Ovary (tissue), 7 donors: ENCODE measurements at regions not wholly inside any gene's neighbourhood (a gene's known extent, or its start where the extent isn't known, plus 50 kb on each side); places are given as distances from the start of the nearest gene placed in this dataset.

Source experiments
- DNase-seq, 5 donors: peaks; one replicate each; pipeline ENCODE4 v3.0.0-alpha.2; 2019 to 2020
- H3K27ac ChIP-seq, 2 donors: fragments of 200-600 bp; one replicate each; pipeline versions ENCODE4 v1.5.1 to v1.8.0; 2019 to 2022
- H3K27me3 ChIP-seq: fragments of 200-600 bp; one replicate; pipeline ENCODE4 v1.8.0; 2022
- H3K36me3 ChIP-seq: fragments of 200-600 bp; sonication (generic); one replicate; pipeline ENCODE4 v1.5.1; 2019
- H3K4me1 ChIP-seq: one replicate; pipeline ENCODE4 v1.8.1; 2013; ENCODE audit warnings: mild to moderate bottlenecking, moderate library complexity; ENCODE audit not compliant: insufficient read depth
- H3K4me3 ChIP-seq: fragments of 200-600 bp; sonication (generic); one replicate; pipeline ENCODE4 v1.5.1; 2017
- H3K9me3 ChIP-seq, 2 donors: fragments of 200-600 bp in 1 of 2; sonication (generic) in 1 of 2; one replicate each; pipeline versions ENCODE4 v1.5.1 to v1.8.1; 2013 to 2019; ENCODE audit warnings: mild to moderate bottlenecking in 1 of 2, moderate library complexity in 1 of 2
- CTCF ChIP-seq, 3 donors: fragments of 450-650 bp in 2 of 3; fragments of 200-600 bp in 1 of 3; IDR thresholded peaks; one replicate each; pipeline versions ENCODE4 v1.5.1 to v1.8.0; 2016 to 2022; ENCODE audit warnings: antibody characterized with exemption in 3 of 3, mild to moderate bottlenecking in 1 of 3
- EP300 ChIP-seq: sonication (generic); formaldehyde crosslinking; IDR thresholded peaks from one replicate; pipeline ENCODE4 v1.6.1; 2017; ENCODE audit warnings: antibody characterized with exemption
- POLR2A ChIP-seq: fragments of 450-650 bp; IDR thresholded peaks from one replicate; pipeline ENCODE4 v1.6.1; 2017; ENCODE audit warnings: antibody characterized with exemption, mild to moderate bottlenecking, moderate library complexity
- WGBS, 3 donors: extraction: QIAGEN DNeasy Blood & Tissue Kit in 1 of 3; methylation state at CpG; one replicate each; pipeline versions ENCODE4 v1.1.5 to v1.1.7; 2013 to 2017; 5-methylcytosine and 5-hydroxymethylcytosine counted together
- intact Hi-C, 4 donors: fragments of 100-400 bp; cut with DNase I; formaldehyde crosslinking; loops; one replicate each; pipeline versions ENCODE4 v1.11.0 to v1.15.1; 2022 to 2023
- donor health status: DM: no; HTN: no; CAD: no; lungs with moderate emphysema.
- donor health status: DM: no; HTN: no; CAD: no.
- donor health status: Bipolar disorder and iron deficiency.
- donor health status: DM: no; HTN: no; CAD: no.
- donor health status: DM: yes; HTN: yes; CAD: no.

DNA sequence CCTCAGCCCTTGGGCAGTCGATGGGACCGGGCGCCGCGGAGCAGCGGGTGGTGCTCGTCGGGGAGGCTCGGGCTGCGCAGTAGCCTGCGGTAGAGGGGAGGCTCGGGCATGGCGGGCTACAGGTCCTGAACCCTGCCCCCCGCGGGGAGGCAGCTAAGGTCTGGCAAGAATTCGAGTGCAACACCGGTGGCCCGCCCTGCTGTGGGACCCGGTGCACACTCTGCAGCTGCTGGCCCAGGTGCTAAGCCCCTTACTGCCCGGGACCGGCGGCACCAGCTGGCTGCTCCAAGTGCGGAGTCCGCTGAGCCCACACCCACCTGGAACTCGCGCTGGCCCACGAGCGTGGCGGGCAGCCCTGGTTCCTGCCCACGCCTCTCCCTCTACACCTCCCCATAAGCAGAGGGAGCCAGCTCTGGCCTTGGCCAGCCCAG, 377.7 kb upstream of the RBMS3 start:
- intact Hi-C loops, result no loop called here
- Histone ChIP-seq H3K9me3 (no peaks in the 10 kb centered on the region), H3K27ac (no peak overlapping the region), H3K36me3 (no peaks in the 10 kb centered on the region), H3K27me3 (no peaks in the 10 kb centered on the region), H3K4me3 (no peak overlapping the region), H3K4me1 (no peaks in the 10 kb centered on the region)
- 93 to 98% (median 94%) methylated on average over 23 to 30 of the region's 30 CpGs for WGBS, 3 donors
- DNase-seq, result no peak
- no peak for TF ChIP-seq POLR2A
- no peak for TF ChIP-seq CTCF (IDR thresholded peaks at IDR 0.05)
- TF ChIP-seq EP300, result no peak

DNA sequence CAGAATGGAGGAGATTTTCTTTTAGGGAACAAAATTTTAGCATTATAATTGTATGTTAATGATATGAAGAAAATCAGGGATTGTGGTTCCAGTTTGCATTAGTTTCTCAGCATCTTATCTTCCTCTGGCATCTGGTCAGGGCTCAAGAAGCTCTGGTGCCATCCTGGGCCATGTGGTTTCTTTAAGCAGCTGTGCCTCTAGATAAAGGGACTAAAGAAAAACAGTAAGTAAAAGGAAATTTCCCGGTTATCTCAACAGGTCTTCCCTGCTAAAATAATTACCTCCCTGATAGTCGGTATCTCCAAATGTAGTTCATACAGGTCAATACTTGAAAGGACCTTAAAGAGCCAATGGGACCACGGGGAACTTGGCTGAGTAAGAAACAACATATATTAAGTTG, 375.1 kb upstream of the RBMS3 start:
- Histone ChIP-seq H3K4me1 (no peaks in the 10 kb centered on the region), H3K36me3 (no peaks in the 10 kb centered on the region), H3K27me3 (no peaks in the 10 kb centered on the region), H3K9me3 (no peaks in the 10 kb centered on the region), H3K4me3 (no peak overlapping the region), H3K27ac (no peak overlapping the region)
- WGBS, 3 donors, result 57 to 70% (median 57%) methylated on average over 3 of the region's 3 CpGs
- no peak for TF ChIP-seq POLR2A
- DNase-seq, result no peak
- intact Hi-C loops, result no loop called here

DNA sequence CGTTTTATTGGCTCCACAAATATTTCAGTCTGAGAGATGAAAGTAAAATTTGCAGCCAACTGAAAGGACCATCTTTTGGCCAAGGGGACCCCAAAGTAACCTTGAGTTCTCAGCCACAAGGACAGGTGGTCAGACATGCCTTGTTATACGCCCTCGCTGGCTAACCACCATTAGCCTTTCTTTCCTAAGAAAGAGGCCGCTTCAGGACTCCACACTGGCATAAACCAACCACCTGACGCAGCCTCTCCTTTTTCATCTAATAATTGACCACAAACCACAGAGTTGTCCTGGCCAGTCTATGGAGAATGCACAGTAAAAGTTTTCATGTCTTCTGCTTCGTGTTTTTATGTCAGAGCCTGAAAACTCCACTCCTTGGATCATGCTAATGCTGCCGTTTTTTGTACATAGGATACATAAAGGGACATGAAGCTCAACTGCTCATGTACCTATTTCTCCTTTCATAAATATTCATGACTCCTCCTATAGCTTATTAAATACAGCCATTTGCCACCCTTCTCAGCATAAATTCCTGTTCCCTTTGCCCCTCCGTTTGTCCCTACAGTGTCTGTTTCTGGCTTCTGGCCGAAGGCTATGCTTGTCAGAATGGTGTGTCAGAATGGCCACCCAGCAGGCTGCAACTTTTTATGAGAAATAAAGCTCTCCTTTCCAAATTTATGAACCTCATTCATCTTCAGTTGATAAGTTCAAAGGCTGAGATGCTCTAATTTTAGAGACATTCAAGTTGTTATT, 374.1 kb upstream of the RBMS3 start:
- TF ChIP-seq CTCF (IDR thresholded peaks at IDR 0.05), result no peak
- Histone ChIP-seq H3K27ac (no peak overlapping the region), H3K9me3 (no peaks in the 10 kb centered on the region), H3K4me1 (no peaks in the 10 kb centered on the region), H3K36me3 (no peaks in the 10 kb centered on the region), H3K4me3 (no peak overlapping the region), H3K27me3 (no peaks in the 10 kb centered on the region)
- intact Hi-C loops, result no loop called here
- no peak for DNase-seq
- 80 to 87% (median 84%) methylated on average over 9 of the region's 9 CpGs for WGBS, 3 donors

DNA sequence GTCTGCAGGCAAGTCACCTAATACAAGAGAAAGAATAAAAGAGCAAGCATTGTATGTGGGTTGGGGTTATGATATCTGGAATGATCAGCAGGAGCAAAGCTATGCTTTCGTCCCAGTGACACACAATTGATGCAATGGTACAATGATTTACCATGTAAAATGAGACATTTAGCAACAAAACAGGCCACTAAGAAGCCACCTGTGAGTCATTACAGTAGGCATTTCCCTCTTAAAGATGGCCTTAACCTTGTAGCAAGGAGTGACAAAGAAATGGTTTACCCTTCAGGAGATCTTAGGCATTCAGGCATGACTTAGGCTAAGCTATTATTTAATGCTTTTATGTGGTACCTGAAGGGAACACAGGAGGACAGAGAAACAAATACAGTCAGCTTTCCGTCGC, 373.3 kb upstream of the RBMS3 start:
- Histone ChIP-seq H3K36me3 (no peaks in the 10 kb centered on the region), H3K4me1 (no peaks in the 10 kb centered on the region), H3K9me3 (no peaks in the 10 kb centered on the region), H3K27me3 (no peaks in the 10 kb centered on the region), H3K27ac (no peak overlapping the region), H3K4me3 (no peak overlapping the region)
- no peak for DNase-seq
- intact Hi-C loops, result no loop called here
- no peak for TF ChIP-seq CTCF (IDR thresholded peaks at IDR 0.05)
- TF ChIP-seq POLR2A, result no peak
- TF ChIP-seq EP300, result no peak
- 95 to 98% (median 98%) methylated on average over 3 of the region's 3 CpGs for WGBS, 3 donors

DNA sequence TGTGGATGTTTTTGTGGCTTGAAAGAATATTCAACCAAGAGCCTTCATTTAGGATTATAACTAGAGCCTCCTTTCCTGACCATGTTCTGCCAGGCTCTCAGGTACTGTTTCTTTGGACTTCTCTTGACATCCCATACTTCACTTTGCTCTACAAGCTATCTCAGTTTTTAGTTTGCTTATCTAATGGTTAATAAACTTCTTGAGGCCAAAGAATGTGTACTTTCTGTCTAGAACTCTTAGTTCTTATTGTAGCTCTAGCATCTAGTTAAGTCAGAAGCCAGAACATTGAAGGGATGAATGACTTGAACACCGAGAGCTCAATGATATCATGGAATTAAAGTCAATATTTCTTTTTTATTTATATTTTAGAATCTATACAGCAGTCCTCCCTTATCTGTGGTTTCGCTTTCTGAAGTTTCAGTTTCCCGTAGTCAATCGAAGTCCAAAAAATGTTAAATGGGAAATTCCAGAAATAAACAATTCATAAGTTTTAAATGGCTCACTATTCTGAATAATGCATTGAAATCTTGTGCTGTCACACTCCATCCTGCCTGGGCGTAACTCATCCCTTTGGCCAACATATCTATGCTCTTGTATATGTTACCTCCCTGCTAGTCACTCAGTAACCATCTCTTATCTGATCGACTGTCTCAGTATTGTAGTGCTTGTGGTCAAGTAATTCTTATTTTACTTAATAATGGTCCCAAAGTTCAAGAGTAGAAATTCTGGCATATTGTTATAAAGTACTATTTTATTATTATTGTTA, 368.6 kb upstream of the RBMS3 start:
- Histone ChIP-seq H3K27me3 (no peaks in the 10 kb centered on the region), H3K4me3 (no peak overlapping the region), H3K9me3 (no peaks in the 10 kb centered on the region), H3K27ac (no peak overlapping the region), H3K36me3 (no peaks in the 10 kb centered on the region), H3K4me1 (peaks cover 2% of the 10 kb centered on the region)
- DNase-seq, result no peak
- intact Hi-C loops, result loop anchor here in 1 of 4 donors (10.0 kb wide), 1 partner anchor 852 kb away; no protein-coding TSS in a partner anchor
- 68 to 81% (median 79%) methylated on average over 6 of the region's 6 CpGs for WGBS, 3 donors
- TF ChIP-seq EP300, result no peak
- no peak for TF ChIP-seq CTCF (IDR thresholded peaks at IDR 0.05)
- no peak for TF ChIP-seq POLR2A
